Bone marrow (tissue), 2 donors: ENCODE measurements at regions not wholly inside any gene's neighbourhood (a gene's known extent, or its start where the extent isn't known, plus 50 kb on each side); places are given as distances from the start of the nearest gene placed in this dataset.
"Not testable (repeated sequence)": the region's sequence is repeated elsewhere in the genome, so short reads cannot be mapped to it uniquely, and the experiment has no call there.

Source experiments
- DNase-seq, 2 donors: peaks; one replicate each; lab custom pipeline; 2025; lab: John Stamatoyannopoulos, UW

DNA sequence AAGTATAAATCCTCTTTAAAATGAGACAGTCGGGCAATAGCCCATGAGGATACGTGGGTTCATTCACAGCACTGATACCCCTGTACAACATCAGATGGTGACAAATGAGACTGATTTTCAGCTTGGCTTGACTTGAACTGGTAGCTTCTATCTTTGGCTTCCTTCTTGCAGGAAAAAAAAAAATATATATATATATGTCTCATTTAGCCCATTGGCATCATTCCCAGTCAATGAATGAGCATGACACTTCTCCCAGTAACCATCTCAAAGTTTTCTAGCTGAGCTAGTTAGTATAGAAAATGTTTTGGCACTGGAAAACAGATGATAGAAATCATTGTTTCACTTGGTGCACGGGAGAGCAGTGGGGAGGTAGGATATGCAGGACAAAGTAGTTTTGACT lies 222.5 kb upstream of the TAS2R1 start:
- DNase-seq, result no peak

DNA sequence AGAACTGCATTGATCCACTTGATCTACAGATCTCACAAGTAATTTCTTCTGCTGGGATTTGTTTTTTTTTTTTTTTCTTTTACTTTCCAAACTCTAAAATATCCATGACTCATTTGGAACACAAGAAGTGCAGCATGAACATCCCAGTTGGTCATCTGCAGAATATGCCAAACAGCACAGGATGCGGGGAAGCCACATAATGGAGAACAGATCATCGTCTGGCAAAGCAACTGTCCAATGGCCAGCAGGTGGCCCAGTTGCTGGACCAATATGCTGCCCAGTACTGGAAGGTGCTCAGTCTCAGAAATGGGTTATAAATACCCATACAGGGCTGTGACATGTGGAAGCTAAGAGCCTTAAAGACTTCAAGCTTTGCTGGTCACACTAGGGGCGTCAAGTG lies 221.3 kb upstream of the TAS2R1 start:
- DNase-seq, result no peak

DNA sequence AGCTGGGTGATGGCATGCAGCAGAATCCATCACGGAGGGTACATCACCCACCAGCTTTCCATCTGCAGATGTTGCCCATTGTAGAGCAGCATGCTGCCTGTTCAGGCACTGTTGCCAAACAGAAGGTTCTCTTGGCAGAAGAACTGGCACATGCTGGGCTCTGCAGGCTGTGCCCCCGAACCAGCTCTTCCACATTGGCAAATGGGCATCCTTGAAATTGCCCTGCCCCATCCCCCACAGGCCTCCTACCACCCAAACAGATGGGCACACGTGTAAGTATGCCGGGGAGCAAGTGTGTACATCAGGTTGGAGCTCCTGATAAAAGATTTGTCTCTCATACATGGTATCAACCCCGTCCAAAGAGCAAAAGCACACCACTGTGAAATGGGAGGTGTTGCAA lies 220.3 kb upstream of the TAS2R1 start:
- no peak for DNase-seq

DNA sequence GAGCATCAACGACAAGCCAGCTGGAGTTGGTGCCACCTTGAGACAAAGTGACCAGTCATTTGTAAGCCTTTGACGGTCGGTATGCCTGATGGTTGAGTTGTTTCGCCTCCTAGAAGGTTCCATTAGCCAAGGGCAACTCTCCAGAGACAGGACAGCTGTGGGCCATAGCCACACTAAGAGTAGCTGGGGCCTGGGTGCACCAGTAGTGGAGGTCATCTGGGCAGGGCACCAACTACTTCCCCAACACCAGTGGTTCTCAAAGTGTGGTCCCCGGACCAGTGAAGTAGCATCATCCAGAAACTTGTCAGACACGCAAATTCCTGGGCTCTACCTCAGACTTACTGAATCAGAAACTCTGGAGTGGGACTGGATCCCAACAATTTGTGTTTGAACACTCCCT lies 217.5 kb upstream of the TAS2R1 start:
- no peak for DNase-seq

DNA sequence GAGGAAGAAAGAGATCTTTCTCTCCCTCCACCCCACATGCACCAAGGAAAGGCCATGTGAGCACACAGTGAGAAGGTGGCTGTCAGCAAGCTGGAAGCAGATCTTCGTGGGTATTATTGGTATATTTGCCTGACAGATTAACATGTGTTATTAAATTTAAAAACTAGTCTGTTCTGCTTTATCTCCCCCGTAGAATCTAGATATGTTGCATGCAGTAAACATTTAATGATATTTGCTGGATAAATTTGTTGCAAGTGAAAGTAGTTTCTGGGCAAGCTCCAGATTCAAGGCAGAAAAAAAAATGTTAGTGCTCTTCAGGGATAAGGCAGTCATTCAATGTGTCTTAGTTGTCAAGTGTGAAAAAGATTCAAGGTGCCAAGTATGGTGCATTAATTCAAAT lies 215.0 kb upstream of the TAS2R1 start:
- no peak for DNase-seq

DNA sequence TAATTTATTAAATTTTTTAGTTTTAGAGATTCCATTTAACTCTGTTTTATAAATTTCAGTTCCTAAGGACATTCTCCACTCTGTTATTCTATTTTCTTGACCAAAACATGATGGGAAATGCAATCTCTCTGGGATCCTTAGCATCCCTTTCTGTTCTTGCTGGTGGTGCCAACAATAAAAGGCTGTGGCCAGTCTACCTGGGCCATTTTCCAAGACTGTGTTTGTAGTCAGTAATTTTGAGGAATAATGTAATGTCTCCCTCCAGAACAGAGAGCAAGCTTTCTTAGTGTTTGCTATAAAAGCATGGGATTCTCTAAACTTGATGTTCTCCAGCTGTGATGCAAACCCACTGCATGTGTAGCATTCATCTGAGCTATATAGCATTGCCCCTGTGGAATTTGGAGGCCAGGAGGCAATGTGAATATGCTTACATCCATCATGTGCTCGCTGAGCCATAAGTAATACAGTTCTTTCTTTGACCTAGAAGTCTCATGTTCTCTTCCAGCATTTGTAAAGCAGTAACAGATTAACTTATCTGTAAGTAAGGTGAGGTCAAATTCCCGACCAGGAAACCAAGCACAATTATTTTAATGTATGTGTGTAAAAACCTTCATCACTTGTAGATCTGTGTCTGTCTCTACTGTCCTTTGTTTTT lies 211.5 kb upstream of the TAS2R1 start:
- DNase-seq, result no peak

DNA sequence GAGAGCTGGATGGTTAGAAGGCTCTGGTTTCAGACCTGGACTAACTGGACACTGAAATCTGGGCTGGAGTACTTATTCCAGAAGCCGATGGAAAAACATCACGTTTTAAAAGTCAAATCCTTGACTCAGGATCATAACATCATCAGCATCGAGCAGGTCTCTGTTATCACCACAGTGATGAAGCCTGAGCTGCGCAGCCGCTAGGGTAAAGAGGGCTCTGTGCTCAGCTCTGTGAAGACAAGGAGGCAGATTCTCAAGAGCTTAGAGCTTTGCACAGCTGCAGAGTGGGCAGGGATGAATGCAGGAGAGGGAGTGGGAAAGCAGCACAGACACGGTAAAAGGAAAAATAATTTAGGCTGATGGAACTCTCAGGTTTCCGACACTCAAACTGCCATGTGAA lies 208.8 kb upstream of the TAS2R1 start:
- DNase-seq, result no peak

DNA sequence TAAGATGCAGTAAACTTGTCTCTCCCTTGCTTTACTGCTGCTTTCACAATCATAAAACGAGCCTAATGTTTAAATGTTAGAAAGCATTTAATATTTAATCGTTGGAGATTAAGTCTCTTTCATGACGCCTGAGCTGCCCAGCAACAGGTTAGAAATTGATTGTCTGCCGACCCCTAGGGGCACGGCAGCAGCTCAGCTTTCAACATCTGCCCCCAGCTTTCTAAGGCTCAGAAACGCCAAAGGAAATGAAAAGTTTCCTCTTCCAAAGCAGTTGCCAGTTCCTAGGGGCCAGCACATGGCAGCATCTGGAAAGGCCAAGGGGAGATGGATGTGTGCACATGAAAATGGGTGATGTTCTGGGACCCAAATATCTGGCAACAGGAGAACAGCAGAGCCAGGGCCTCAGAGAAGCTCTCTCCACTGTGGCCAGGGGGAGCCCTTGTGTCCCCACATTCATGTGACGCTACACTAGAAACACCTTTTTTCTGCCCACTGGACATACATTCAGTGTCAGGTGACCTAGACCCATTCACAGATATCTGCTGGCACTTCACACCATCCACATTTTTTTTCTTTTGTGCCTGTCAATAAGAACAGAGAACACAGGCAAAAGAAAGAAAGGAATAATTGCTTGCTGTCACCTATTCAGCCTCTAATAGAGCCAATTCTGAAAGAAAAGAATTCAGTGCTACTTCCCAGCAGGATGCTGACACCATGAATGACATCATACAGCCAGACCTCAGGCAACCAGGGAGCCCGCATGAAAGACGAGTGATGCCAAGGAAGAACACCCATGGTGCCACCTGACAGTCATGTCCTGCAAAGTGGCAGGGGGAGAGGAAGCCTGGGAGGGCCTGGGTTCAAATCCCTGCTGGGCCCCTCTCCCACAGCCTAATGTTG lies 205.0 kb upstream of the TAS2R1 start:
- DNase-seq, result no peak

DNA sequence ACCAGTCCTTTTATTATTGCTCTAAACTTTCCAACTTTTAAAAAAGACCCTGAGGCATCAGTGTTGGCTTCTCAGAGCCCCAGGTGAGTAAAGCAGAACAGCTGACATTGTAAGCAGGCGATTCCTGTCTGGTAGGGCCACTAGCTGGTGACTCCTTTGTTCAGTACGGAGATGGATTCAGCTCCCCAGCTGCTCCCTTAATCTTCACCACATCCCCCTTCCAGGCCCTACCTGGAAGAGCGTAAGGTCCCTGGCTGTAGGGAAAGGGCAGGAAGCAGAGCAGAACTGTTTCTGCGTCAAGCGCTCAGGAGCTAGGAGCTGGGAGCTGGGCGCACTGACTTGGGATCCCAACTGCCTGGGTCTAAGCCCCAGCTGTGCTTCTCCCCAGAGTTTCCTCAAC lies 203.7 kb upstream of the TAS2R1 start:
- DNase-seq, result no peak

DNA sequence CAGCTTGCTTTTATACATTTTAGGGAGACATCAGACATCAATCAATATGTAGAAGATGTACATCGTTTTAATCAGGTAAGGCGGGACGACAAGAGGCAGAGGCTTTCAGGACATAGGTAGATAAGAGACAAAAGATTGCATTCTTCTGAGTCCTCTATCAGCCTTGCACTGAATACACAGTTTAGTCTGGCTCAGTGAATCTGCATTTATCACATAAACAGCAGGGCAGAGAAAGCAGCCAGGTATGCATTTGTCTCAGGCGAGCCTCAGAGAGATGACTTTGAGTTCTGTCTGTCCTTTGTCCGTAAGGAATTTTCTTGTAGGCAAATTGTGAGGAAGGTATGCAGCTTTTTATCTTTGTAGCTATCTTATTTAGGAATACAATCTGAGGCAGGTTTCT lies 202.8 kb upstream of the TAS2R1 start:
- DNase-seq, result no peak

DNA sequence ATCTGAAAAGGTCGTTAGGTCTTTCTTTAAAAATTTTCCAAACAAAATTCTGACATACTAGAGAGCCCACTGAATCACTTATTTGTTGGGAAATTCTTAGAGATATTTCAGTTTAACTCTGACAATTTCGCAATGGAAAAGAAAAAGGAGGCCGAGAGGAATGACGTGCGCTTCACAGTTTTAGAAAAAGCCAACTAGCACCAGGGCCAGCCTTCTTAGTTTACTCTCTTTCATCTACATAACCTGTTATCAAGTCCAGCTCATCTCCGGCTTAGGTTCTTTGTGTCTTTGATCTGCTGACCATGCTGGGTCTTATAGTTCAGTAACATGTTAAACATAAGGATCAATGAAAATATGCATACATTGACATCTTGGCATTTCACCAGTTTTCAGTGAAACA lies 201.7 kb upstream of the TAS2R1 start:
- no peak for DNase-seq

DNA sequence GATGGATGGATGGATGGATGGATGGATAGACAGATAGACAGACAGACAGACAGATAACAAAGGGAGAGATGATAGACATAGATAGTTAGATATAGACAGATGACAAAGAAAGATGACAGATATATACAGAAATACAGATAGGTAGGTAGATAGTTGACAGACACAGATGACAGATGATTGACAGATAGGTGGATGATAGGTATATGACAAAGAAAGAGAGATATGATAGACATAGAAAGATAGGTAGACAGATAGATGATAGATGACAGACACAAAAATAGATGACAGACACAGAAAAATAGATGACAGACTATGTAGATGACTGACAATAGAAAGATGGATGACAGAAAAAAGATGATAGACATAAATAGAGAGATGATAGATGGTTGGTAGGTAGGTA lies 200.0 kb upstream of the TAS2R1 start:
- no peak for DNase-seq

DNA sequence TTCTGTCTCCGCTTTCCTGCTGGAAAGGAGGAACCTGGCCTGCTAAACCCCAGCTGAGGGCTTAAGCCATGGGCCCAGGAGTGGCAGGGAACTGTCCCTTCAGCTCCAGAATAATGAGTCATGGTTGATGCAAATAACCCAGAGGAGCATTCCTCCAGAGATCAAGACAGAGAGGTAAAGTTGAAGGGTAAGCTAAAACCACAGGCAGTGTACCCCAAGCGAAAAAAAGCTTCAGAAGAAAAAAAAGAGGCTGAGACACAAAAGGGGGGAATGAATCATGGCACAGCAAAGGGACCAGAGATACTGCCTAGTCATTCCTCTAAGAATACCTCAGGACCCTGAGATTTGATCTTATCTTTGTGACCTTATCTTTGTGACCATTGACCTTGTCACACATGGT lies 199.5 kb upstream of the TAS2R1 start:
- no peak for DNase-seq

DNA sequence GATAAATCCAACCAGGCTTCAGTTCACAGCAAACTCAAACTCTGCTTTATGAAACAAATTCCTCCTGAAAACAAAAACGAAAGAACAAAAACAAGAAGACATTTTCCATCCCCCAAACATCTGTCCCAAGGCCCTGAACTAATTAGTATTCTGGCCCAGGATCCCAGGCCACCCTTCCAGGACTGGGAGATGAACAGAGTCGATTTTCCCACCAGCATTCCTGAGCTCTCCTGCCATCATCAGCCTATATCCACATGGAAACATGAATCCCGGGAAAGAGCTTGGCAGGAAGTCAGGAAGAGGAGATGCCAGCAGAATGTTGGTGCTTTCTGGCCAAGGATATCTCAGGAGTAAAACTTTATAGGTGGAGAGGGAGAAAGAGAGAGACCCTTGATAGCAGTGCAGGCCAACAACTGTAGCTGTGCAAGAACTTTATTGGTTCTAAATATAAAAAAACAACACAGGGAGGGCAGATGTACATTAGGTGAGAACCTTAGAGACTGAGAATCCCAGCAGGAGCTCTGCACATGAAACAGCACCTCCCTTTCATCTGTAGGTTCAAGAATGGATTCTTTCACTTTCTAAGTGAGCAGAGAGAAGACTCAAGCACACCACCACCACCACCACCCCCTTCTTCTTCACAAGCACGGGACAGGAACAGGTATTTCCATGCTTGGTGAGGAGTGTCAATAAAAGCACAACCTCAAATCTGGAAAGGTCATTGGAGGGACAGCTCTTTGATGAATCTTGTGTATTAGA lies 190.7 kb upstream of the TAS2R1 start:
- DNase-seq, result no peak

DNA sequence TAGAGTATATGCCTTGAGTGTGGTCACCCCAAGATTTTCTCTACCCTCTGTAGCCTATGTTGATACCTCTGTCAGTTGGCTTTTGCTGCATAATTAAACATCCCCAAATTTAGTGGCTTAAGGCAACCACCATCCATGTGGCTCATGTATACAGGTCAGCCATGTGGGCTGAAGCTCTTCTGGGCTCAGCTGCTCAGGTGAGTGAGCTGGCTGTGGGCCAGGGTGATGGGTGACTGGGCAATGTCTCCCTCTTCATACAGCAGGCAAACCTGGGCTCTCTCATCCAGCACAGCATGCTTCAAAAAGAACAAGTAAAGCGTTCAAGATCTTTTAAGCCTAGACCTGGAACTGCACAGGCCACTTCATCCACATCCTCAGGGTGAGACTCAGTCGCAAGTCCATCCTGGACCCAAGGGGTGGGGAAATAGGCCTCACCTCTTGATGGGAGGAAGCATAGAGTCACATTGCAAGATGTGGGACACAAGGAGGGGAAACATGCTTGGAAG lies 188.2 kb upstream of the TAS2R1 start:
- DNase-seq, result no peak

DNA sequence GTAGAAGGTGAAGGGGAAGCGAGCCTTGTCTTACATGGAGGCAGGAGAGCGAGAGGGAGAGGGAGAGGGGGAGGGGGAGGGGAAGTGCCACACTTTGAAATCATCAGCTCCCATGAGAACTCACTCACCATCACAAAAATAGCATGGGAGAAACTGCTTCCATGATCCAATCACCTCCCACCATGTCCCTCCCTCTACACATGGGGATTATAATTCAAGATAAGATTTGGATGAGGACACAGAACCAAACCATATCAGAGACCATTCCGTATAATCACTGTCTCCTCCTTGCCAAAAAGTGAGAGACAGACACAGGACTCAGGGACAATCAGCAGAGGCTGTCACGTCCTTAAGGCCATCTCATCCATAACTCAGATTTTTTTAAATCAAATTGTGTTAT lies 187.7 kb upstream of the TAS2R1 start:
- DNase-seq, result no peak

DNA sequence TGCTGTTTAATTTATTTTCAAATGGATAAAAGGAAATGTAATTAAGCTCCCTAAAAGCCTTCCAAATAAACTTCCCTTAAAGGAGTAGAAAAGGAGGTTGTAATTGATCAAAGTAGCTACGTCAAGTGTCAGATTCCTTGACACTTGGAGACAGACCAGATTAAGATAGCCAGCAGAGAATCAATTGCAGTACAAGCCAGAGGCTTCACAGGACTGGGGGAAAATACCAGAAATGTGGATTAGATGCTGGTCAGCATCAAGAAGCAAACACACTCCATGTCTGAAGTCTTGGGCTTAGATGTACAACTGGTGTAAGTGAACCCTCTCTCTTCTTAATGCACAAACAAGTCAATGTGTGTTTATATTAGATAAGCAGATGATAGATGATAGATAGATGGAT lies 184.9 kb upstream of the TAS2R1 start:
- DNase-seq, result no peak

DNA sequence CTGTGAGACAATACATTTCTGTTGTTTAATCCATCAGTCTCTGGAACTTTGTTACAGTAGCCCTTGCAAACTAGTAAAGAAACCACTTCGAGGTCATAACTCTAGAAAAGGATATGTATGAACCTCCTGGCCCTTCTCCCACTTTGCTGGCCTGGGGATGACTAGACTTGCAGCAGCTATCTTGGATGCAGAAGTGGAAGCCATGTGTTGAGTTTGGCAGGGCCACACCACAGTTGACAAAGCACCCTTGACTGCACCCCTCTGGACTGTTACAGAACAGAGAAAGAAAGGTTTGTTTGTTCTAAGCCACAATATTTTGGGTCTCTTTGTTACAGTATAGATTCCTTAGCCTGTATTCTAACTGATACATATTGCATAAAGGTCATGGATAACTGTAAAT lies 183.2 kb upstream of the TAS2R1 start:
- no peak for DNase-seq

DNA sequence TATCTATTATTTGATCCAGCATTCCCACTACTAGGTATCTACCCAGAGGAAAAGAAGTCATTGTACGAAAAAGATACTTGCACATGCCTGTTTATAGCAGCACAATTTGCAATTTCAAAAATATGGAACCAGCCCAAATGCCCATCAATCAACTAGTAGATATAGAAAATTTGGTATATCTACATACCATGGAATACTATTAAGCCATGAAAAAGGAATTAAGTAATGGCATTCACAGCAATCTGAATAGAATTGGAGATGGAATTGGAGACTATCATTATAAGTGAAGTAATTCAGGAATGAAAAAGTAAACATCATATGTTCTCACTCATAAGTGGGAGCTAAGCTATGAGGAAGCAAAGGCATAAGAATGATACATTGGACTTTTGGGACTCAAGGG lies 177.2 kb upstream of the TAS2R1 start:
- DNase-seq, result not testable (repeated sequence)

DNA sequence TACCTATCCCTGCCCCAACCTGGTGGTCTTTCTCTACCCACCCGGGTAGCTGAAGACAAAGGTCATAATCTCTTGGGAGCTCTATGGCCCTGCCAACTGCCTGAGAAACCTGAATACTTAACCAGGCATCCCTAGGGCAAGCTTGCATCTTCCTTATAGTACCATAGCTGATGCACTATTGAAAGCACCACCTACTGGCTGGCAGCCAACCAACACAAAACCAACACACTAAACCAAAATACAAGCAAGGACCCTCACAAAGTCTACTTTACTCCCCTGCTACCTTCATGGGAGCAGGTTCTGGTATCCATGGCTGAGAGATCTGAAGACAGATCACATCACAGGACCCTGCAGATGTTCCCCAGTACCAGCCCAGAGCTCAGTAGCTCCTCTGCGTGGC lies 171.8 kb upstream of the TAS2R1 start:
- no peak for DNase-seq

DNA sequence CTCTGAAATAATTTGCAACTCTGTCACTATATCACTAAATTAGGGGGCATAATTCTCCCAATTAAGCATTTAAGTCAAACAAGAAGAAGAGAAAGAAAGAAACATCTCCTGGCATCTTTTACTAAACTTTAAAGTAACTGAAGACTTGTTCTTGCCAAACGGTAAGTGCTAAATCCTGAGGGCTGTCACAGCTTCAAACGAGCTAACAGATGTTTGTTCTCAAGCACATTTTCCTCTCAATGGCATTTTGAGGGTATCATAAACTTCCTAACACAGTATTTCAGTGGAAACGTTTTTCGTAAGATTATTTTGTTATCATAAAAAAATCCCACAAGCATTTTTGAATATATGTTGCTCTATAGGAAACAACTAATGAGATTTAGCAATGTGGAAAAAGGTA lies 169.5 kb upstream of the TAS2R1 start:
- no peak for DNase-seq

DNA sequence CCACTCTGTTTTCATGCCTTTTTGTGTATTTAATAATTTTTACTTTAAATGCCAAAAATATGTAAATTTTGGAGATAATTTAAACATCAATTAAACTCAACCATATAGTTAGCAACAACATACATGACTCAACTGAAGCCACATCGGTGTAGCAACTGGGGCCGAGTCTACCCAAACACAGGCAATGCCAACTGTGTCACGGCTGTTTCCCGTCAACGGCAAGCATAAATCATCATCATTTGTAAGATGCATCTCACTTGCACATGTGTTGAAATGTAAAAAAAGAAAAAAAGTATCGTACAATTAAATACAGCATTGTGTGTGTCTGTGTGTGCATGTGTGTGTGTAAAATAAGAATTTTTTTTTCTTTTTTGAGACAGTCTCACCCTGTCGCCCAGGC lies 160.1 kb upstream of the TAS2R1 start:
- no peak for DNase-seq

DNA sequence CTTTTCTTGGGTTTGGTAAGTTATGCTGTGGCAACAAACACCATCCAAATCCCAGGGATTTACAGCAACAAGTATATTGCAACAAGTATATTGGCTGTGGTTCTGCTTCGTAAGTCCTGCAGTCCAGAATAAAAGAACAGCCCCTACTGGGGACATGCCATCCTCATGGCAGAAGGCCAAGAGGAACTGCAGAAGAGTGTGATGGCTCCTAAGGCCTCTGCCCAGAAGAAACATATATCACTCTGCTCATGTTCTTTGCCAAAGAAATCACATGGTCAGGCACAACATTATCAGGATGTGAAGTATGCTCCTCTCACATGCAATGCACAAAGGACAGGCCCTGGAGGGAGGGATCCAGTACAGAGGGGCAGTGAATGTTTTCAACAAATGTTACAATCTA lies 159.6 kb upstream of the TAS2R1 start:
- no peak for DNase-seq
